Right lobe of liver (tissue), 4 donors: ENCODE measurements at regions not wholly inside any gene's neighbourhood (a gene's known extent, or its start where the extent isn't known, plus 50 kb on each side); places are given as distances from the start of the nearest gene placed in this dataset.

Experiments
- CTCF ChIP-seq, 4 donors: fragments of 200-600 bp in 3 of 4; fragments of 450-650 bp in 1 of 4; IDR thresholded peaks; one replicate each; pipeline versions ENCODE4 v1.5.1 to v1.8.0; 2016 to 2022; ENCODE audit warnings: antibody characterized with exemption in 4 of 4, mild to moderate bottlenecking in 2 of 4
- POLR2A ChIP-seq: fragments of 450-650 bp; IDR thresholded peaks from one replicate; pipeline ENCODE4 v1.6.1; 2017; ENCODE audit warnings: antibody characterized with exemption, mild to moderate bottlenecking
- donor health status: DM: no; HTN: no; CAD: no.
- donor health status: DM: no; HTN: no; CAD: no.
- donor health status: DM: no; HTN: yes; CAD: no.

- TF ChIP-seq CTCF (IDR thresholded peaks at IDR 0.05) (no peak), POLR2A (no peak)
These were observed 162.4 kb upstream of the PPP2R2D start for GRCh38 chr10:131738396-131738735.
